Midbrain (tissue), 1 donor: ENCODE measurements at regions not wholly inside any gene's neighbourhood (a gene's known extent, or its start where the extent isn't known, plus 50 kb on each side); places are given as distances from the start of the nearest gene placed in this dataset.
"Not testable (repeated sequence)": the region's sequence is repeated elsewhere in the genome, so short reads cannot be mapped to it uniquely, and the experiment has no call there.

Experiments
- DNase-seq: peaks from one replicate; lab custom pipeline; 2025; lab: John Stamatoyannopoulos, UW

DNA sequence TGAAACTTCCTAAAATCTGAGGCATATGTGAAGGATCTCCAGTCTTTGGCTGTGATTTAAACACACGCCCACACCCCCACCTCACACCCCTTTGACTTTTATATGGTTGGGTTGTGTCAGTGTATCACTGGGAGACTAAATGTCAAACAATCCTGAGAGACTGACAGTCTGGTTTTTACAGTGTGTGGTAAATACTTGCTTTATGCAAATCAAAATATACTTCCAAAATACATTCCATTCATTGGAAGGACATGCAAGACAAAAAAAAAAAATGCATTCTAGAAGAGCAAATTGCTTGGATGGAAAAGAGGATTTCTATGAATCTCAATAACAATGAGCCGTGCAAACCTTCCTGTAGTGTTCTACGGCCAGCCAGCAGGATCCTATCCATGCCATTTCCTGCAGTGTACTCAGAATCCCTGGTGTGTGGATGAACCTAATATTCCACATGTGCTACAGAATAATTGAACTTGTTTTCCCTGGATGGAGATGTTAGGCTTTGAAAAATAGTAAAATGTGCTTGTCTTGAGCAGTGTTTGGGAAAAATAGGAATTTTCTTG, 602.1 kb upstream of the GOT2 start:
- DNase-seq = no peak

GRCh38 chr16:59331708-59332107, 597.6 kb upstream of the GOT2 start:
- not testable (repeated sequence) for DNase-seq

DNA sequence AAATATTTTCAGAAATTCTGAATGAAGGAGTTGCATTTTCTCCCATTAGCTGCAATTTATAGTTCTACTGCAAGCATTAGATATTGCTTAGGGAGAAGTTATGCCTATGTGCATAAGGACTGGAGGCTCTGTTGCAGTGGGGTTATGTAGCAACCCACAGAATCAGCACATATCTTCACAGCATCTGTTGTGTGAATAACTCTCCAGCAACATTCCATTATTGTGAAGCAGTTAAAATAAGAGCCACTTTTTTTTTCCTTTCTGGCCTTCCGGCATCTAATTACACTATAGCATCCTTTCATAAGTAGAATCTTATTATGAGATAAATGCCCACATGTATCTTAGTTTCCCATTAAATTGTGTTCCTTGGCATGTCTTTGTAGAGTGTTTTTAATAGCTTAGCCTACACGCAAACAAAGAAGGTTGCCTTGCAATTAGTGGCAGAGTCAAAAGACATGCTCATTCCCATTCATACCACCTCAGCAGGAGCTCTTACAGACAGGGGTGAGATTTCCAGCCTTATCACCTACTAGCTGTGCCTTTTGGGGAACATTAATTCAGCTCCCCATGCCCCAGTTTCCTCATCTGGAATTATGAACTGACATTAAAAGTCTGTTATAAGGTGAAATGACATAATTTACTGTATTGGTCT, 596.0 kb upstream of the GOT2 start:
- DNase-seq = no peak

DNA sequence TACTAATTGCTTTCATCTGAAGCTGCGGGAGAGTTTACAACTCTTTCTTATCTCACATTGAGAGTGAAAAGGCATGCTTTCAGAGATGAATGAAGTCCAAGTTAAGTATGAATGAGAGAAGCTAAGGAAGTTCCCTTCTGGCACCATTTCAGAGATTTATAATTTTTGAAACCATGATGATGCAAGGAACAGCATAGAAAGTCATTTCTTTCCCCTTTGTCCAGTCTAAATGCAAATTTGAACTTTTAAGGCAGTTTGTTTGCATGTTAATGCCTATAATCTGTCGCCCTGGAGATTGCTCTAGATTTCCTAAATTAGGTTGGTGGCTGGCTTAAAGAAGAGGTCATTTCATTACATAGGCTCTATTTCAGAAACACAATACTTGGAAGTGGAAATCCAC, 594.8 kb upstream of the GOT2 start:
- DNase-seq = no peak

DNA sequence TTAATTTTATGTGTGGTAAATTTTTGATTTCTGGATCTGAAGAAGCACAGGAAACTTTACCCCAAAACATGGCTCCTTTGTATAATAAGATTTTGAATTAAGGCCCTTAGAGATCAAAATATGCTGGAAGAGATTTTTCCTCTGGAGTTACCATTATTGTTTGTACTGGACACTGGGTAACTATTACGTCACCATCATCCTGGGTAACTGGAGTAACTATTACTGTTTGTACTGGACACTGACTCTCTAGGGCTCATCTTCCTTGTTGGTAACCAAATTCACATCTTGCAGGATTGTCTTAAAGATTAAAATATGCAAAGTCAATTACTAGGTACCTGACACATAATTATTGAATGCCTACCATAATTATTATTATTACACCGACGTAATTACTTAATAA, 593.8 kb upstream of the GOT2 start:
- no peak for DNase-seq

GRCh38 chr16:59326955-59327354, 592.8 kb upstream of the GOT2 start:
- DNase-seq = no peak

GRCh38 chr16:59324462-59324861, 590.3 kb upstream of the GOT2 start:
- DNase-seq = no peak

- DNase-seq = no peak
Measured at GRCh38 chr16:59320657-59321056, 586.5 kb upstream of the GOT2 start.

DNA sequence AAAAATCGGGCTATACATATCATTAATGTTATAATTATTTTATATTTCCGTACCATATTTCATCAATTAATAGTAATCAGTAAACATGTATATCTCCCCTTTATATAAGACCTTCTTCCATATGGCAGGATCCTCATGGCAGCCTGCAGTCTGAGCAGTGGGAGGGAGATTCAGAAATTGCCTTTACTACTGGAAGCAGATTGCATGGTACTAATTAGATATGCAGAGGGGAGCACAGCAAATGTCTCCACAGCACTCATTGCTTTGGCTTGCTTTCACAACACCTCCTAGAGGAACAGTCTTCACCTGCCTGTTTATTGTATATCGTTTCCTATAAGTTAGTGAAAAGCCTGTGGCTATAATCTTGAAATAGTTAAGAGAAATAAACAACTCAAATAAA, 585.8 kb upstream of the GOT2 start:
- DNase-seq = no peak

- no peak for DNase-seq
Measured at GRCh38 chr16:59305850-59306249, 571.7 kb upstream of the GOT2 start.

DNA sequence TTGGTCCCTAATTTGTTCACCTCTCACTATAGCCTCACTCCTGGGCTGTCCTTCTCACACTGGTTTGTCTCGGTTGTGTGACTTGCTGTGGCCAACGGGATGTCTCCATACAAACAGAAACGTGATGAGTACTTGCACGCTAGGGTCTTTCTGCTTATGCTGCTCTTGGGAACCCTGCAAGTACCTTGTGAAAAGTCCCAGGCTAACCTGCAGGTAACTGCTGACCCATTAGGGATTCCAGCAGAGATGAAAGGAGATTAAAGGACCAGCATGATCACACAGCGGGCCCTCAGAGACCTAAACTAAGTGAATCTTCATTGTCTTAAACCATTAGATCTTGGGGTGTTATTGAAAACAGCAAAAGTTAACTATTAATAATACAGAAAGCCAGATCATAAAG, 562.8 kb upstream of the GOT2 start:
- DNase-seq = no peak

DNA sequence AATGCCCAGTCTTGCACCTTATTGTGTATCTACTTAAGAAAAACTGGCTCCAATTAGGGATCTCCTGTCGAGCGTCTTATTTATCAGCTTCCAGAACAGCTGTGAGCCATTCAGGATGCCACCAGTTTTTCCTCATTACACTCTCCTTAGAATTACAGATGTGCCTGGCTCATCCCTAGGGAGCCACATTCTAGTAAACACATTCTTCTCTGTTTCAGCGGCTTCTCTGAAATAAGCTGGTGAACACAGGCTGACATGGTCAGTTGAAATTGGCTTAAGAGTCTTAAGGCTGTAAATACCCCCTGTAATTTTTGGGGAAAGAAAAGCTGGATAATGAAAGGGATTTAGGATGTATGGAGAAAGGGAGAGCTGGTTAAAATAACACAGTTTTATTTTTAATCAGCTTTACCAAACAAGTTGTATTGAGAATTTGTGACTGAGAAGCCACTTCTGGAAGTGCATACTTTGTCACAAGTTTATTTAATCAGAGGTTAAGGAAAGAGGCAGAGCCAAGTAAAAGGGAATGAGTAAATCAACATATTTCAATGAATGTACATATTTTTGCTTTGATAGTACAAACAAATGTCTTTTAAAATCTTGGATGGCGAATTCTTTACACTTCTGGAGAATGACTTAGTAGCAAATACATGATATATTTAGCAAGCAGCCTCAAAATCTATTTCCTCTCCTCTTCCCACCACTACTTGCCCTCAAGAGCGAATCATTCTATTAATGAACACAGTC, 562.0 kb upstream of the GOT2 start:
- DNase-seq = no peak

DNA sequence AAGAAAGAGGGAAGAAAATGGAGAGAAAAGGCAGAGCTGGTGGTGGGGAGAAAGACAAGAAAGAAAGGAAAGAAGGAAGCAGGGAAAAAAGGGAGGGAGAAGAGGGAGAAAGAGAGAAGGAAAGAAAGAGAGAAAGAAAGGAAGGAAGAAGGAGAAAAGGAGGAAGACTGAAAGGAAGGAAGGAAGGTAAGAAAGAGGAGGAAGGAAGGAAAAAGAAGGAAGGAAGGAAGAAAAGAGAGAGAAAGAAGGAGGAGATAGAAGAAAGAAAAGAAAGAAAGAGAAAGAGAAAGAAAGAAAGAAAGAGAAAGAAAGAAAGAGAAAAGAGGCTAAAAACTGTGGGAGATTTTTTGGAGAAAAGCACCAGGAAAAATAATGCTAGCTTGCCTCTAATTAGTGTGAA, 561.4 kb upstream of the GOT2 start:
- DNase-seq = no peak

DNA sequence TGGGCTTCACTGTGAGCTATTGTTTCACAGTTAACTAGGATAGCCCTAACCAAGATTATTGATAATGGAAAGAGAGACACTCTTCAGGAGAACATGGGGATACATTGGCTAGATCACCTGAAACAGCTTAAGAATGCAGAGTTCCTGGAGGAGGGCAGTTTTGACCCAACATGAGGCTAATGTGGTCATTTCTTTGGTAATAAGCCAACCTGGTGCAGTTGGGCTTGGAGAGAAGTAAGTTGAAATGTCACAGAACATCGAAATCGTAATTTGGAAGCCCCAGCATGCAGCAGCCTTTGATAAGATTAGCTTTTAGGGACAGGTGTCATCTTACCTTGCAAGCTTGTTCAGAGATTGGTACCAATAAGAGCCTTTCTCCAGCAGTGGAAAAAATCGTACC, 556.6 kb upstream of the GOT2 start:
- DNase-seq = no peak

GRCh38 chr16:59289151-59289550, 555.0 kb upstream of the GOT2 start:
- no peak for DNase-seq

- no peak for DNase-seq
Measured at GRCh38 chr16:59274141-59274540, 540.0 kb upstream of the GOT2 start.

DNA sequence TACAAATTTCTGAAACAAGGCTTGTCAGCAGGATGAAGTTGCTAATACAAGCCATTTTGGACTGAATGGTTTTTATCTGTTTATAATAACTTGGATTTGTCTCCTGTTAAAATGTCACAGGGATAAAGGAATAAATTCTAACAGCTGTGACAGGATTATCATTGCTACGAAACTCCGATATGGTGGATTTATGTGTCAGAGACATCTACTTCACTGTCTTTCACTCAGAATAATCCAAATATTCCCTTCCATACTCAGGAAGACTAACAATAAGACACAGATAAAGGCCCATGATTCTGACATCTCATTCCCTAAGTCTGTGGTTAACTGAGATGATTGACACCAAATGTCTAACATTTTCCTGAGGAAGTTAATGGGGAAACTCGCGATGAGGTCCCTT, 529.8 kb upstream of the GOT2 start:
- DNase-seq = no peak

DNA sequence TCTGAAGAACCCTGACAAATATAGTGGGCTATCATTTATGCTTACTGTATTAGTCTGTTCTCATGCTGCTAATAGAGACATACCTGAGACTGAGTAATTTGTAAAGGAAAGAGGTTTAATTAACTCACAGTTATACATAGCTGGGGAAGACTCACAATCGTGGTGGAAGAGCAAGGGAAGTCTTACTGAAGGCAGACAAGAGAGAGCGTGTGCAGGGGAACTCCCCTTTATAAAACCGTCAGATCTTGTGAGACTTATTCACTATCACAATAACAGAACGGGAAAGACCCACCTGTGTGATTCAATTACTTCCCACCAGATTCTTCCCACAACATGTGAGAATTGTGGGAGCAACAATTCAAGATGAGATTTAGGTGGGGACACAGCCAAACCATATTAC, 526.8 kb upstream of the GOT2 start:
- DNase-seq = no peak

DNA sequence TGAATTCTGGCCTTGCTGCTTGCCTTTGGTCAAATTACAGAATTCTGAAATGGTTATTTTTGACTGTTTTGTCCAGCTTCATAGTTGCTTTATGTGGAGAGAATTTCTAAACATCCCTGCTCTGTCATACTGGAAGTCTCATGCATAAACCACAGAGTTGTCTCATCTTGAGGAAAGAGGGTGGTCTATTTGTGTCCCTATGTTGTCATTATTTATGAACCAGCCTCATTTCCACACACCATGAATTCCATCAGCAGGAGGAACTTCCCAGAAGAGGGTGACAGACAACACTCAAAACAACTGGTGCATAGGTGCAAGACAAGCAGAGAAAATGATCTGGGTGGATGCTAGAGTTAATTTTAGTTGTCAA, 525.8 kb upstream of the GOT2 start:
- DNase-seq = no peak

- no peak for DNase-seq
Measured at GRCh38 chr16:59259074-59259949, 525.2 kb upstream of the GOT2 start.

DNA sequence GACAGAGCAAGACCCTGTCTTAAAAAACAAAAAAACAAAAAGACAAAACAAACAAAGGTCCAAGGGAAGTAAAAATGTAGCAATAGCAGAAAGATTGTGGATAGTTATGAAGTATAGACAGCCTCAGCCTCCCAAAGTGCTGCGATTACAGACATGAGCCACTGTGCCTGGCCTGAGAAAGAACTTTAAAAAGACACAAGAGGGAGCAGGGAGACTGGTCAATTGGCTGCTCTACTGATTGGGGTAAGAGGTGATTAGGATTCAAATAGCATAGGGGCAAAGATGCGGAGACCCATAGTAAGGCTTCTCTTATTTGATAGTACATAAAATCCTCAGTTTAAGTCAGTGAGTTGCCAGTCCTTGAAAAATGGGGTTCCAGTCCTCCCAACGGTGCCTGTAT, 518.2 kb upstream of the GOT2 start:
- no peak for DNase-seq

DNA sequence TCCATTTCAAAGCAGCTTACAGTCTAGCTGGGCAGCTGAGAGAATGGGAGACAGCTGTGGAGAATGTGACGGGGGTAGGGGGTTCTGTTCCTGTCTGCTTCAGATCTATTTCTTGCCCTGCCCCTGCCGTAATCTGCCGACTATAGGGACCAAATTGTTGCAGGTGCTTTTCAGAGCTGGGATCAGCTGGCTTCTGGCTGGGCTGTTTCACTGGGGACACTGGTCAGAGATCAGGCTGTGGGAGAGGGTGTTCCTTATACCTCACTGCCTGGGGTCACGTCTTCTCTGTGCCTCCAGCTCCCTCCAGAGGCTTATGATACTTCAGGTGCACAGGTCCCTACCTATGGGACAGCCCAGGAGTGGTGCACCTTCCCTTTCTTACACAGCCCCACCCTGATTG, 514.9 kb upstream of the GOT2 start:
- no peak for DNase-seq

GRCh38 chr16:59242556-59242955, 508.4 kb upstream of the GOT2 start:
- no peak for DNase-seq
